ENCODE measurements at regions not wholly inside any gene's neighbourhood (a gene's known extent, or its start where the extent isn't known, plus 50 kb on each side); places are given as distances from the start of the nearest gene placed in this dataset.

DNA sequence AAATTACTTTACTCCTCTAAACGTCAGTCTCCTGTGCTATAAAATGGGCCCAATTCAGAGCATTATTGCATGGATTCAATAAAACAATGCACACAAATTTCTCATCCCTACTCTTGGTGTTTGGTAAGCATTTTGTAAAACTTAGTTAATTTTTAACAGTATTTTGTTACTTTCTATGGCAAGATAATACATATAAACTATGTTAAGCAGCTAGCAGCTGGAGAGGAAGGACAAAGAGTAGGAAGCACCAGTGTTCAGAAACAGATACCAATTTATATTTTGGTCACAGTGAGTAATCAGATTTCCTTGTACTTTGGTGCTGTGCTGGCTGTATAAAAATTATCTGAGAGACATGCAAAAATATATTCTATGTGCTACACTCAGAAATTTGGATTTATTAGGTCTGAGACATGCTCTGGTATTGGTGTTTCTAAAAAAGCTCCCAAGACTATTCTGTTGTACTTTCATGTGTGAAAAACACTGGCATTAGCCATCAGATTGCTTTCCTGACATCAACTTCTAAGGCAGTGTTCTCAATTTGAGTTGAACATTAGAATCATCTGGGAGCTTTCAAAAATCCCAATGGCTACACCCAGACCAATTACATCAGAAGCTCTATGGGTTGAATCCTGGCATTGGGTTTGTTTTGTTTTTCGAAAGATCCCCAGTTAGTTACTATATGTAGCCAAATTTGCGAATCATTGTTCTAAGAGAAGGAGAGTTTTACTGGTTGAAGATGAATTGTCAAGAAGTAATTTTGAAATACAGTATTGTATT is 100.3 kb upstream of the C1orf87 start:
- TF ChIP-seq, protein P1, sequence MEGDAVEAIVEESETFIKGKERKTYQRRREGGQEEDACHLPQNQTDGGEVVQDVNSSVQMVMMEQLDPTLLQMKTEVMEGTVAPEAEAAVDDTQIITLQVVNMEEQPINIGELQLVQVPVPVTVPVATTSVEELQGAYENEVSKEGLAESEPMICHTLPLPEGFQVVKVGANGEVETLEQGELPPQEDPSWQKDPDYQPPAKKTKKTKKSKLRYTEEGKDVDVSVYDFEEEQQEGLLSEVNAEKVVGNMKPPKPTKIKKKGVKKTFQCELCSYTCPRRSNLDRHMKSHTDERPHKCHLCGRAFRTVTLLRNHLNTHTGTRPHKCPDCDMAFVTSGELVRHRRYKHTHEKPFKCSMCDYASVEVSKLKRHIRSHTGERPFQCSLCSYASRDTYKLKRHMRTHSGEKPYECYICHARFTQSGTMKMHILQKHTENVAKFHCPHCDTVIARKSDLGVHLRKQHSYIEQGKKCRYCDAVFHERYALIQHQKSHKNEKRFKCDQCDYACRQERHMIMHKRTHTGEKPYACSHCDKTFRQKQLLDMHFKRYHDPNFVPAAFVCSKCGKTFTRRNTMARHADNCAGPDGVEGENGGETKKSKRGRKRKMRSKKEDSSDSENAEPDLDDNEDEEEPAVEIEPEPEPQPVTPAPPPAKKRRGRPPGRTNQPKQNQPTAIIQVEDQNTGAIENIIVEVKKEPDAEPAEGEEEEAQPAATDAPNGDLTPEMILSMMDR (conservative IDR thresholded peaks at IDR 0.05; ENCODE audit: low read length): no peak
- TF ChIP-seq EZH2phosphoT487 (IDR thresholded peaks at IDR 0.05; ENCODE audit: borderline replicate concordance, low read depth, low read length): no peak

Measured in OCI-LY7 (cell line).